Endothelial cell of umbilical vein (primary cell): ENCODE measurements at regions not wholly inside any gene's neighbourhood (a gene's known extent, or its start where the extent isn't known, plus 50 kb on each side); places are given as distances from the start of the nearest gene placed in this dataset.

ENCODE experiments used
- BruUV-seq: library from RNA; stranded (reverse); fragments of 400-500 nt; replicated peaks from 2 replicates; lab custom pipeline; 2021; lab: Mats Ljungman, UMichigan
- CTCF ChIA-PET: fragments of 300-600, 350-600 bp; sonication (Branson Sonifier 250); formaldehyde crosslinking; loops from one replicate; lab custom pipeline; 2021; ENCODE audit warnings: antibody characterized with exemption, inconsistent platforms; lab: Charles Lee
- POLR2A ChIA-PET: fragments of 300-600, 350-600 bp; sonication (Branson Sonifier 250); formaldehyde crosslinking; loops from one replicate; lab custom pipeline; 2021; ENCODE audit warnings: antibody characterized with exemption, inconsistent platforms; lab: Charles Lee
- DNase-seq: peaks from one replicate; pipeline ENCODE4 v3.0.0-alpha.2; 2011; ENCODE audit warnings: low read depth, low spot score
- FAIRE-seq: peaks from 2 replicates; lab custom pipeline; 2011; peaks lifted over from hg19 to GRCh38; lab: Jason Lieb, UNC
- H2AFZ ChIP-seq: 2 replicates; pipeline ENCODE4 v1.6.0; 2012; ENCODE audit warnings: low read depth, low read length, control low read depth, inconsistent platforms
- H3K27ac ChIP-seq: 2 replicates; pipeline ENCODE4 v1.5.1; 2011; ENCODE audit warnings: low read depth, mild to moderate bottlenecking, control low read depth, low read length, moderate library complexity; ENCODE audit not compliant: insufficient read depth
- H3K27me3 ChIP-seq, 2 experiments: 2 replicates each; pipeline versions ENCODE4 v1.6.0 to v1.6.1; 2011; ENCODE audit warnings: low read length in 2 of 2, mixed read lengths in 1 of 2; ENCODE audit not compliant: control insufficient read depth in 2 of 2, insufficient read depth in 2 of 2
- H3K36me3 ChIP-seq, 2 experiments: 2 replicates in 1 of 2; 3 replicates in 1 of 2; pipeline ENCODE4 v1.5.1; 2011; ENCODE audit warnings: low read length in 2 of 2, mild to moderate bottlenecking in 1 of 2, moderate library complexity in 1 of 2; ENCODE audit not compliant: control insufficient read depth in 2 of 2, insufficient read depth in 2 of 2; ENCODE audit errors: extremely low read depth in 1 of 2
- H3K4me1 ChIP-seq: 3 replicates; pipeline ENCODE4 v1.5.1; 2011; ENCODE audit warnings: mild to moderate bottlenecking, low read length; ENCODE audit not compliant: control insufficient read depth, insufficient read depth; ENCODE audit errors: extremely low read depth
- H3K4me2 ChIP-seq: 2 replicates; pipeline ENCODE4 v1.6.1; 2011; ENCODE audit warnings: low read length, control low read depth, mixed read lengths; ENCODE audit not compliant: insufficient read depth
- H3K4me3 ChIP-seq, 3 experiments: fragments of 200-600 bp in 1 of 3; sonication (generic), shearing (Covaris generic) in 1 of 3; replicated peaks in 1 of 3; 2 replicates each; pipeline ENCODE4 v1.5.1; 2011 to 2016; ENCODE audit warnings: control low read depth in 3 of 3, low read length in 3 of 3, mild to moderate bottlenecking in 2 of 3, inconsistent platforms in 1 of 3, low read depth in 1 of 3, moderate library complexity in 1 of 3; ENCODE audit not compliant: insufficient read depth in 1 of 3
- H3K79me2 ChIP-seq: 2 replicates; pipeline ENCODE4 v1.6.0; 2012; ENCODE audit warnings: low read length, inconsistent platforms; ENCODE audit not compliant: control insufficient read depth, insufficient read depth
- H3K9ac ChIP-seq: replicated peaks from 2 replicates; pipeline ENCODE3; 2011; ENCODE audit warnings: low read length, control low read depth; ENCODE audit not compliant: insufficient read depth; ENCODE audit errors: extremely low read depth
- H3K9me1 ChIP-seq: replicated peaks from 3 replicates; pipeline ENCODE4 v1.6.0; 2011; ENCODE audit warnings: mild to moderate bottlenecking, low read length; ENCODE audit not compliant: control insufficient read depth, insufficient read depth; ENCODE audit errors: extremely low read depth
- H3K9me3 ChIP-seq: replicated peaks from 2 replicates; pipeline ENCODE4 v1.5.1; 2012; ENCODE audit warnings: low read length, inconsistent platforms; ENCODE audit not compliant: control insufficient read depth, insufficient read depth
- H4K20me1 ChIP-seq: replicated peaks from 2 replicates; pipeline ENCODE3; 2011; ENCODE audit warnings: mild to moderate bottlenecking, low read length; ENCODE audit not compliant: control insufficient read depth, insufficient read depth; ENCODE audit errors: extremely low read depth
- EZH2 ChIP-seq: IDR thresholded peaks from 2 replicates; pipeline ENCODE4 v1.6.1; 2012; ENCODE audit warnings: borderline replicate concordance, low read depth, mild to moderate bottlenecking, moderate library complexity, low read length, inconsistent platforms; ENCODE audit not compliant: severe bottlenecking
- FOS ChIP-seq: IDR thresholded peaks from 2 replicates; pipeline ENCODE4 v1.6.1; 2011; ENCODE audit warnings: mild to moderate bottlenecking, low read length, moderate library complexity, borderline replicate concordance; ENCODE audit not compliant: insufficient read depth
- GATA2 ChIP-seq: IDR thresholded peaks from 2 replicates; pipeline ENCODE4 v1.7.0; 2011; ENCODE audit warnings: low read depth, mild to moderate bottlenecking, moderate library complexity, mixed read lengths, low read length; ENCODE audit not compliant: insufficient read length, insufficient read depth
- JUN ChIP-seq: IDR thresholded peaks from 2 replicates; pipeline ENCODE4 v1.6.1; 2011; ENCODE audit warnings: borderline replicate concordance, low read depth; ENCODE audit not compliant: insufficient read length, insufficient read depth
- MYC ChIP-seq: IDR thresholded peaks from one replicate; pipeline ENCODE4 v1.6.1; 2011; ENCODE audit warnings: mild to moderate bottlenecking, low read depth, low read length
- POLR2AphosphoS5 ChIP-seq: IDR thresholded peaks from 2 replicates; pipeline ENCODE4 v1.6.1; 2012; ENCODE audit warnings: low read depth, mild to moderate bottlenecking, control low read depth, low read length, moderate library complexity; ENCODE audit not compliant: insufficient read depth
- dilution Hi-C: fragments of 300-500 bp; cut with MboI; formaldehyde crosslinking; loops from one replicate; pipeline ENCODE4 v1.15.0; 2019; ENCODE audit warnings: low sequenced_read_pairs; ENCODE audit not compliant: extremely low pct_ligation_motif_present
- intact Hi-C: fragments of 100-400 bp; cut with micrococcal nuclease; formaldehyde crosslinking; loops from one replicate; pipeline ENCODE4 v1.10.0; 2022
- TF ChIP-seq, protein P1 (sequence below), 2 donors: IDR thresholded peaks; 1 replicate in 1 of 2; 2 replicates in 1 of 2; pipeline ENCODE4 v1.5.1; 2011; ENCODE audit warnings: low read length in 2 of 2, mild to moderate bottlenecking in 2 of 2, moderate library complexity in 2 of 2, control low read depth in 1 of 2, inconsistent platforms in 1 of 2, low read depth in 1 of 2; ENCODE audit not compliant: insufficient read depth in 1 of 2; ENCODE audit errors: extremely low read depth in 1 of 2

DNA sequence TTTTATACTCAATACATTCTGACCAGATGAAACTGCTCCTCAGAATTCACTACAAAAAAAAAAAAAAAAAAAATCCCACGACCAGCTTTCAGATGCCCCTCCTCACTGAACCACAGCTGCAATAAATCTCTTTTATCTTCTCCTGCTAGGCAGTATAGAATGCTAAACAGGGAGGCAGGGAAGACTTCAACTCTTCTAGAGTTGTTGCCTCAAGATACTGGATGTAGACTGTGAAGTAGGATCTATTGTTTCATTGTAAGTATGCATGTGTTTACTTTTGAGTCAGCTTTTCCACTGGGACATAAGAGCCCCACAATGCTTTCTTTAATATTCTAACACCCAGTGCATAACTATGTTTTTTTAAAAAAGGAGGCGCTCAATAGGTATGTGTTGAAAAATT lies 401.4 kb downstream of the TBL1XR1 start:
- POLR2A ChIA-PET, result no interaction called here
- Histone ChIP-seq H3K36me3 (no peaks in the 10 kb centered on the region), H3K9me3 (no peaks in the 10 kb centered on the region), H3K4me1 (no peaks in the 10 kb centered on the region), H3K4me2 (no peak overlapping the region), H2AFZ (no peak overlapping the region), H3K4me3 (no peak overlapping the region), H3K9me1 (no peaks in the 10 kb centered on the region), H3K9ac (no peak overlapping the region), H3K27me3 (peaks cover 0 to 2% of the 10 kb centered on the region in 2 experiments), H3K27ac (no peak overlapping the region), H4K20me1 (no peaks in the 10 kb centered on the region), H3K79me2 (no peaks in the 10 kb centered on the region)
- TF ChIP-seq EZH2 (no peak), FOS (no peak)
- TF ChIP-seq, protein P1, sequence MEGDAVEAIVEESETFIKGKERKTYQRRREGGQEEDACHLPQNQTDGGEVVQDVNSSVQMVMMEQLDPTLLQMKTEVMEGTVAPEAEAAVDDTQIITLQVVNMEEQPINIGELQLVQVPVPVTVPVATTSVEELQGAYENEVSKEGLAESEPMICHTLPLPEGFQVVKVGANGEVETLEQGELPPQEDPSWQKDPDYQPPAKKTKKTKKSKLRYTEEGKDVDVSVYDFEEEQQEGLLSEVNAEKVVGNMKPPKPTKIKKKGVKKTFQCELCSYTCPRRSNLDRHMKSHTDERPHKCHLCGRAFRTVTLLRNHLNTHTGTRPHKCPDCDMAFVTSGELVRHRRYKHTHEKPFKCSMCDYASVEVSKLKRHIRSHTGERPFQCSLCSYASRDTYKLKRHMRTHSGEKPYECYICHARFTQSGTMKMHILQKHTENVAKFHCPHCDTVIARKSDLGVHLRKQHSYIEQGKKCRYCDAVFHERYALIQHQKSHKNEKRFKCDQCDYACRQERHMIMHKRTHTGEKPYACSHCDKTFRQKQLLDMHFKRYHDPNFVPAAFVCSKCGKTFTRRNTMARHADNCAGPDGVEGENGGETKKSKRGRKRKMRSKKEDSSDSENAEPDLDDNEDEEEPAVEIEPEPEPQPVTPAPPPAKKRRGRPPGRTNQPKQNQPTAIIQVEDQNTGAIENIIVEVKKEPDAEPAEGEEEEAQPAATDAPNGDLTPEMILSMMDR (IDR thresholded peaks at IDR 0.05; ENCODE audit: extremely low read depth in 1 of 2, insufficient read depth in 1 of 2, low read depth in 1 of 2, low read length in 2 of 2), result no peak
- no TSS peak for BruUV-seq
- CTCF ChIA-PET, result no interaction called here
- no peak for FAIRE-seq
- DNase-seq, result peak; percentile 6
- intact Hi-C loops, result no loop called here
- dilution Hi-C loops, result no loop called here

DNA sequence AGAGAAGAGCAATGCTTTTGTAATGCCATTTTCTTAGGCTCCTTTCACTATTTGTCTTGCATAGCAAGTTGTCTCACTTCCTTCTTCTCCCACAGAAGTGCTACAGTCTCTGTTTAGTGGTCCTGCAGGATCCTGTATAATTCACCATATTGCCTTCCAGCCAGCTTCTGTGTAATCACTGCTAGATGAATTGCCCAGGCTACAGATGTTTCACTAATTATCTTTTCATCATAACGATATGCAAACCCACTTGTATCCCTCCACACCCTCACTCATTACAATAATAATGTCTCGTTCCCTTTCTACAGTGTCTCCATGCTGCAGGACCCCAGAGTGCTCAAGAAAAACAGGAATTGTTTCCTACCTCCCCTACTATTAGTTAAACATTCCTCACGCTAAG lies 402.9 kb downstream of the TBL1XR1 start:
- no peak for DNase-seq
- dilution Hi-C loops, result no loop called here
- Histone ChIP-seq H3K27me3 (peaks cover 0 to 2% of the 10 kb centered on the region in 2 experiments), H3K79me2 (no peaks in the 10 kb centered on the region), H3K4me1 (no peaks in the 10 kb centered on the region), H2AFZ (no peak overlapping the region), H3K4me2 (no peak overlapping the region), H3K9ac (no peak overlapping the region), H3K9me1 (no peaks in the 10 kb centered on the region), H3K9me3 (no peaks in the 10 kb centered on the region), H4K20me1 (no peaks in the 10 kb centered on the region), H3K36me3 (no peaks in the 10 kb centered on the region), H3K27ac (no peak overlapping the region), H3K4me3 (no peak overlapping the region)
- TF ChIP-seq POLR2AphosphoS5 (no peak), GATA2 (no peak), JUN (no peak), MYC (no peak)
- TF ChIP-seq, protein P1 (IDR thresholded peaks at IDR 0.05; ENCODE audit: extremely low read depth in 1 of 2, insufficient read depth in 1 of 2, low read depth in 1 of 2, low read length in 2 of 2), result no peak
- POLR2A ChIA-PET, result no interaction called here
- FAIRE-seq, result no peak
- no TSS peak for BruUV-seq
- intact Hi-C loops, result no loop called here
- CTCF ChIA-PET, result no interaction called here
